Stimulated activated CD4-positive, alpha-beta T cell treated with anti-CD3 and anti-CD28 coated beads, TNF-alpha, amount 100 ng/mL, for 24 hours (primary cell): ENCODE measurements at regions not wholly inside any gene's neighbourhood (a gene's known extent, or its start where the extent isn't known, plus 50 kb on each side); places are given as distances from the start of the nearest gene placed in this dataset.
"Not testable (repeated sequence)": the region's sequence is repeated elsewhere in the genome, so short reads cannot be mapped to it uniquely, and the experiment has no call there.

ENCODE experiments used
- DNase-seq, 3 experiments: peaks; one replicate each; pipeline ENCODE4 v3.0.0-alpha.2; 2020; ENCODE audit warnings: low read depth in 3 of 3

GRCh38 chr21:15472108-15473040 lies 257.4 kb upstream of the USP25 start:
- DNase-seq, result no peak

GRCh38 chr21:15477773-15478172 lies 252.0 kb upstream of the USP25 start:
- DNase-seq, result not testable (repeated sequence)

DNA sequence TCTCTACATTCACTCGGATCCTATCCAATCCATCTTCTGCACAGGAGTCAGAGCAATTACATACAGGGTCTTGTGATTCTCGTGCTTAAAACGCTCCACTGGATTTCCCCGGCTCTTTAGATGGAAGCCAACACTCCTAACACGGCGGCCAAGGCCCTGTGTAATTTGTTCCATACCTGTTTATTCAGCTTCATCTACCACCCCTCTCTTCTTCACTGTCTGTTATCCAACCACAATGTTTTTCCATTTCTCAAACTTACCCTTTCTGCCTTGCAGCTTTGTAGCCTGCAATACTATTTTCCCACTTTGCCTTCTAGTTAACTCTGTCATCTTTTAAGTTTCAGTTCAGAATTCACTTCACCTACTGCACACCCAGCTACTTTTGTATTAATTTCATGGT lies 249.6 kb upstream of the USP25 start:
- peak in 1 of 3 experiments; percentile 18 for DNase-seq

DNA sequence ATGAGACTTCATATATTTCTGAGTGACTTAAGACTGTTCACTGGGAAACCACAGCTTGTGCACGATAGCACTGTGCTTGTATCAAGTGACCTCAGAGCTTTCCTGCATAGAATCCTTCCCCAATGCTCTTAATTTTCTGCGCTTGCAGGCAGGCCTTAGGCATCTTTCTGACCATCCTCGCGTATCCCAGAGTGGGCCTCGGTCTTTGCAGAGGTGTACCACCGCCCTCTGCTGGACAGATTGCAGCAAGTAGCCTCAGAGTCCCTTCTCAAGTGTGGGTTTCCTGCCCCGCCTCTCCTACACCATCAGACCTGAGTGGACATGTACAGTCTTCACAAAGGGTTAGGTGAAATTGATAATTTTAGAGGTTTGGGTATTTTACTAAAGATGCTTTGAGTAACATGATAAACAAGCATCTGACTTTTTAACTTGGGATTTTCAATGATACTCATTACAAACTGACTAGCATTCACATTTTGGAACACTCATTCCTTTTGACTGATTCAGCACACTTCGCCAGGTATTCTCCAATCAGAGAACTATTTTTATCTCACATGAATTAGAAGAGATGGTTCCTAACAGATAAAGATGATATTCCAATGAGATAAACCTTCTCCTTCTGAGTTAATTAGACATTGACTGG lies 246.5 kb upstream of the USP25 start:
- DNase-seq, result peak; percentile 66 to 76 (median 71)

DNA sequence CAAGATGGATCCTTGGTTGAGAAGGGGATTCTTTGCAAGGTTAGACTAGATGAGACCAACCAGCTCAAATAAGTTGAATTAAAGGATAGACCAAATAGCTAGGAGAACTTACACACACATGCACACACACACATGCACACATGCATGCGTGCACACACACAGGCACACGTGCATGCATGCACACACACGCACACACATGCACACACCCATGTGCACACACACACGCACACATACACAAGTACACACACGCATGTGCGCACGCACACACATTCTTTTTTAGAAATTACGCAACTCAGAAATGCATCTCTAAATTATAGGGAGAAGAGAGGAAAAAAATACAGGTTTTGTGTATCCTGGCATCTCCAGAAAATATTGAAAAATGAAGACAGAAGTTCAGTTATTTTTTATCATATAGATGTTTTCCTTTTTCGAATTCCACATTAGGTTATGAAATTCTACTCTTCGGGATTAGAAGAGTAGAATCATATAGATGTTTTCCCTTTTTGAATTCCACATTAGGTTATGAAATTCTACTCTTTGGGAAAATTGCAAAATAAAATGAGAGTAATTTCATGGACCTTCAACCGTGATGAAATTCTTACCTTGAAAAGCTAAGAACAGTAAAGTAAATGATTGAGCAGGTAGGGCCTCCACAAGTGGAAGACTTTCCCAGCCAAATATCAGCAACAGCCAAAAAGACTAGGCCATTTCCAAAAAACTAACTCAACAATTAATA lies 243.2 kb upstream of the USP25 start:
- DNase-seq, result no peak

- DNase-seq, result no peak
Observed at GRCh38 chr21:15487196-15487550, 242.6 kb upstream of the USP25 start.

DNA sequence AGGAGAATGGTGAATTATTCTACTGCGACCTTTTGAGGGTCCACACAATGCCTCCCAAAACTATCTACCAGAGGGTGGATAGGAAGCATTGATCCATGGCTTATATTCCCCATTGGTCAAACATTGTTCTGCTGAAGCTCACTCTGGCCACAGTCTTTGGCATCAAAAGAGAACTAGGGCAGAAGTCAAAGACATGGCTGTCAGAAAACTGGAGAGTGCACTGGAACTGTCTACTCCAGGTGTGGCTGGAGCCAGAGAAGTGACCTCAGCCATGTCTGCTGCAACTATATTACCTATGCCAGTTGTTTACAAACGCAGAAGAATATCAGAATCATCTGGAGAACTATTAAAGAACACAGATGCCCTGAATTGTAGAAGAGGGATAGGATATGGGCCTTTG lies 238.7 kb upstream of the USP25 start:
- DNase-seq, result no peak

GRCh38 chr21:15493646-15494045 lies 236.1 kb upstream of the USP25 start:
- DNase-seq, result no peak

DNA sequence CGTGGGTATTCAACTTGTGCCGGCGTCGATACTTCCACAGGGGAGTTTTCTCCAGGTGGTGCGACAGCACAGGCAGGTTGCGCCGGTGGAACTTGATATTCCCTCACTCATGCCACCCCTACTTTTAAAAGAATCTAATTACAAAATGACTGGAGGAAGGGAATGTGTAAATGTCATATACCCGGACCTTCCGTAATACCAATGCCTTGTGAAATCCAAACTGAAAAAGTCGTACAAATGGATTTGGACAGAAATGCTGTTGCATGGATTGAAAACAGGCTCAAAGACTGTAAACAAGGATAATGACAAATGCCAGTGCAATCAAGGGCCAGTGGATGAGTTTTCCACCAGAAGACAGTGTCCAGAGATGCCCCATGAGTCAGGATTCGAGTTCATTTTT lies 235.3 kb upstream of the USP25 start:
- DNase-seq, result no peak

DNA sequence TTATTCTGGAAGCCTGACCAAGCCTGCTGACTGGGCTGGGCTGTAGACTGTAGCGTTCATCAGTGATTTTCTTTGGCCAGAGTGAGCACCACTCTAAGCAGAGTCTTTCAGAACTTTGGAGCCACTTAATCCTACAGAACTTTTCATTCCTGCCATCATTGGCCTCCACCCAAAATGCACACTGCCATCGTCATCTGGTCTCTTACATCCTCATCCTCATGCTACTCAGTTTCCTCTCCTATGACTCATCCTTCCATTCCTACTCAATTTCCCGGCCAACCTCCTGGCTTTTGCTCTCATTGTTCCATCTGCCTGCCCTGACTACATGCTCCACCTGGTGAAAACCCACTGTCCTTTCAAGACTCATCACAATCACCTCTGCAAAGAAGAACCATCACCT lies 233.8 kb upstream of the USP25 start:
- no peak for DNase-seq

- no peak for DNase-seq
Observed at GRCh38 chr21:15496911-15497310, 232.9 kb upstream of the USP25 start.

DNA sequence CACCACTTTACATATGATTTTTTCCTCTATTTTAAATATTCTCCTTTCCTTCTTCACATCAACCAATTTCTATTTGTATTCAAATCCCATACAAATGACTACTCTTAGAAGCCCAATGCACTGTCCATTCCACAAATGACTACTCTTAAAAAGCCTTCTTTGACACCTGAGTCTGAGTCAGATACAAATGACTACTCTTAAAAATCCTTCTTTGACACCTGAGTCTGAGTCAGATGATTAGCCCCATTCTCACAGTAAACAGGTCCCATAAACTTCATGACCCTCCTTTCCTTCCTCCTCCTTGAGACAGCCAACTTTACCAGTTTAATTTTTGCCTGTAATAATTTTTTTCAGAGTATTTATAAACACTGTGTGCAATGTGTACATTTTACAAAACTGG lies 231.3 kb upstream of the USP25 start:
- DNase-seq, result no peak

DNA sequence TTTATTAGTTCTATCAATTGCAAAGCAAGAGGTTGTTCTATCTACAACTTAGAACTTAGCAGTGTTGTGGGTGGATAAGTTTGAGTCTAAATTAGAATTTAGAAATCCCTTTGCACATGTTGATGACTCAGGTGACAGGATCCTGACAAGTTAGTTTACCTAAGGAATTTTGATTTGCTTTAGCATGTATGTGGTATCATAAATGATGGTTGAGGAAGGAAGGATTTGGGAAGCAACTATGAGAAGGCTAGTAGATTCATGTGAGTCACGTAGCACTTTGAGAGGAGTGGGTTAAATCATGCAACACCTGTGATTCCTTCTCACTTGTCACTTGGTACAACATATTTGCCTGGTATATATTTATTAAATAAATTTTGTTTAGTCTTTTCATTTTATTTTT lies 223.7 kb upstream of the USP25 start:
- DNase-seq, result no peak

DNA sequence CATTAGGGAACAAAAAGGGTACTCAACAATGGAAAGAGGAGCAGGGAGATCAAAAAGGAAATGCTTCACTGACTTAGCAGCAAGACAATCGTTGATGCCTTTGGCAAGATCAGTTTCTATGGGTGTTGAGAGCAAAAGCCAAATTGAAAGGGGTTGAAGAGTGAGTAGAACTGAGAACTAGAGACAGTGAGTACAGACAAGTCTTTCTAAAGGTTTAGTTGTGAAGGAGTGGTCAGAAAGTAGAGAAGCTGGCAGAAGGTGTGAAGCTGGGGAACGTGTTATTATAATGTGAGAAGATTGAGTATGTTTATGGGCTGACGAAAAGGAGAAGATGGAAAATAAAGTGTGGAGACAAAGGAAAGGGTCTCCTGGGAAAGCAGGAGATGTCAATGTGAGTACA lies 221.2 kb upstream of the USP25 start:
- no peak for DNase-seq

DNA sequence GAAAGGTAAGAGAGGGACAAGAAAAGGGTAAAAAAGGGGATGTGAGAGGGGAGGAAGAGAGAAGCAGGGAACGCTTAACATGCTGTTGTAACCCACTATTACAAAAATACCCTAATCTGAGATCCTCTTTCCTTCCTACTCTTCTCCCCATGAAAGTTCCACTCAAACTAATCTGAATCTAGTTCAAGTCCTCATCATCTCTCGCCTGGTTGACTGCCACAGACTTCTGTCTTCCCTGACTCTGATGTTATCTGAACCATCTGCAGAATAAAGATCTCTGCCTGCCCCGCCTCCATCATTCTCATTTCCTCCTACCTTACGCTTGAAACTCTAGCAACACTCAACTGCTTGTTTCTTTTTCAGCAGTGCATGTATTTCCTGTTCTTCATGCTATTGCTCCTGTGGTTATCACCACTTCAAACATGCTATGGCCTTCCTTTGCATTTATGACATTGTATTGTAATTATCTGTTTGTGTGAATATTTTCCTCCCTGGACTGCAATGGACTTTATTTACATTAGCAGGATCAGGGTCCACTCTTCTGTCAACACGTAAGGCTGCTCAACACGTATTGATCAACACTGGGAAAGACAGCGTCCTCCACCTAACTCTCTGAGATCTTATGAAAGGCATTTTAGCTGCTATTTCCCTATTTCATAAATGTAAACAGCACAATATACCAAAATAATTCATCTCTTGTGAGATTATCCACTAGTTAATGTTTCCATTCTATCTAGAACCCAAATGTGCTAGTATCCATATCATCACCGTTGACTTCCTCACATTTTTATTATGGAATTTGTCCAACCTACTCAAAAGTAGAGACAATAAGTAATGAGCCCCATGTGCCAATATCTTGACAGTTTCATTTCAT lies 215.5 kb upstream of the USP25 start:
- peak; percentile 11 to 36 (median 30) for DNase-seq

DNA sequence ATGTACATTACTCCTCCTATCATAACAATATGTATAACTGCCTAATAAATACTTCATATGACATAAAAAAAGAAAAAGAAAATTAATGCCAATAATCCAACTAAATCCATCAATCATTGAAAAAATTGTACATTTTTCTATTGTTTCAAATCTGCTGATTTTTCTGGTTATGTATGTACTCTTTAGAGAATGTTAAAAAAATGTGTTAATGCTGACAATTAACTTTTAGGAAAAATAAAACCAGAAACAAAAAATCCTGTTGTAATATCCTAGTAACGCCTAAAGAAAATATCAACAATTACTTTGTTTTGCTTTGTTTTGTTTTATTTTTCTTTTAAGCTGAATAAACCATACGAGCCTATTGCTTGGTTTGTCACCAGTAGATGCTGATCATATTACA lies 213.9 kb upstream of the USP25 start:
- DNase-seq, result no peak

GRCh38 chr21:15517394-15517793 lies 212.4 kb upstream of the USP25 start:
- no peak for DNase-seq

DNA sequence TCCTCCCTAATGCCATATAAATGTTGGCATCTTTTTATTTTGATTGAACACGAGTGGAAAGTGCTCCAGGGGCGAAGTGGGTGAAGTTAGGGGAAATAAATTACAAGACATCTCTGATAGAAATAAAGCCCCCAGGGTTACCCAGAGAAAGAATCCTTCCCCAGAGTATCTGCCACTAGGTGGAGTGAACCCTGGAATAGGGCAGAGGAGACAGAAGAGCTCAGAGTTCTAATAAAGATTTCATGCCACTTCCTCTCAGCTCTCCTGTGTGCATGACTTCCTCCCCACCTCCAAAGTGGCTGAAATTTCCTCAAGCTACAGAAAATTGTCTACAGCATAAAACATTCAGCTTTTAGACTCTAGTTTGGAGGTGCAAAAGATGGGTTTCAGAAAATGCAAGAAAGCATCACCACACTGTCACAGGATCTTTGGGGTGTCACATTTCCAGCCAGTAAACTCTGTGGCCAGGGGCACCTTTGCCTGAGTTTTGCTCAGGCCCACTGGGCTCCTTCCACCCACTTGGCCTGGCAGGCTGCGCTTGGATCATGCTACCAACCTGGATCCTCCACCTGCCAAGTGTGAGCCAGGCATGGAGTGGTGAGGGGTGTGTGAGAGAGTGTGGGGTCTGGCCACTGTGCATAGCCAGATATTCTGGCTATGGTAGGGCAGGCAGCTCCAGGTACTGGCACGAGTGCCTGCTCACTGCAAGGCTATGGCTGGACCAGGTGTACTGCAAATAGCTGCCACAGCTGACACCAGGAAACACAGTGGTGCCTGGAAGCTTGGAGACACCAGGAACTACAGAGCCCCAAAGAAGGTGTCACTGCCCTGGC lies 208.8 kb upstream of the USP25 start:
- DNase-seq, result no peak

DNA sequence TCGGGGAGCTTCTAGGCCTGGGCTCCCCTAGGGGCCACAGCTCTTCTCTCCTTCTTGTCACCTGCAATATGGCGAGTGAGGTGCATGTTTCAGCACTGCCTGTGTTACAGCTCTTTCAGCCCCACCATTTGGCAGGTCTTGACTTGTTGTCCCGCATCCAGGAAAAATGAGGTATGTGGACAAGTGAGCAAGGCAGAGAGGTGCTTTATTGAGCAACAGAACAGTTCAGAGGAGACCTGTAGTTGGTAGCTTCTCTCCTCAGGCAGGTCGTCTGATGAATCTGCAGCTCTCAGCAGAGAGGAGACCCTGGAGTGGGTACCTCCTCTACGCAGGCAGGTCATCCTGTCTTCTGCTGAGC lies 208.2 kb upstream of the USP25 start:
- no peak for DNase-seq

- DNase-seq, result no peak
Observed at GRCh38 chr21:15522148-15522547, 207.6 kb upstream of the USP25 start.

GRCh38 chr21:15524855-15525254 lies 204.9 kb upstream of the USP25 start:
- no peak for DNase-seq
